ENCODE measurements at regions not wholly inside any gene's neighbourhood (a gene's known extent, or its start where the extent isn't known, plus 50 kb on each side); places are given as distances from the start of the nearest gene placed in this dataset.
"Not testable (repeated sequence)": the region's sequence is repeated elsewhere in the genome, so short reads cannot be mapped to it uniquely, and the experiment has no call there.

DNA sequence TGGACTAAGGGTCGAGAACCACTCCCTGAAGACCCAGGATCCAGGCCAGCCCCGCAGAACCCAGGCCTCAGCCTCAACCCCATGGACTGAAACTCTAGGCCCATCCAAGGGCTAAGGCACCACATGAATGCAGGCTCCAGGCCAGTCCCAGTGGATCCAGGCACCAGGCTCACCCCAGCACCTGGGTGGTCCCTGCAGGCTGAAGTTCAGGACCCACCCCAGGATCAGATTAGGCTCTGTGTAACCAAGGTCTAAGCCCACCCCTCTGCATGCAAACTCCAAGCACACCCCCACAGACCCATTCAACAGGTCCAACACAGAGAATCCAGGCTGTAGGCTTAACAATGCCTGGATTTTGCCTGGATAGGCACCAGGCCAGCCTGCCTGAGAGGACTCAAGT, 1876.2 kb downstream of the PCDH9 start:
- no peaks in the 10 kb centered on the region for H3K4me1 ChIP-seq (ENCODE audit: control insufficient read depth, insufficient read depth, low read length, poor library complexity, severe bottlenecking)
- no peak overlapping the region for H3K27ac ChIP-seq (ENCODE audit: insufficient read depth, low read length, poor library complexity, severe bottlenecking)
- peaks cover 4% of the 10 kb centered on the region for H3K9me3 ChIP-seq (ENCODE audit: control insufficient read depth, low read length)
- H3K27me3 ChIP-seq (replicated peaks; ENCODE audit: control insufficient read depth, insufficient read depth, low read length, poor library complexity, severe bottlenecking) = no peaks in the 10 kb centered on the region
- H3K4me3 ChIP-seq (ENCODE audit: insufficient read depth, low read depth, low read length, poor library complexity, severe bottlenecking) = no peak overlapping the region
- no peaks in the 10 kb centered on the region for H3K36me3 ChIP-seq (ENCODE audit: control insufficient read depth, insufficient read depth, low read length)
- no peak for DNase-seq

DNA sequence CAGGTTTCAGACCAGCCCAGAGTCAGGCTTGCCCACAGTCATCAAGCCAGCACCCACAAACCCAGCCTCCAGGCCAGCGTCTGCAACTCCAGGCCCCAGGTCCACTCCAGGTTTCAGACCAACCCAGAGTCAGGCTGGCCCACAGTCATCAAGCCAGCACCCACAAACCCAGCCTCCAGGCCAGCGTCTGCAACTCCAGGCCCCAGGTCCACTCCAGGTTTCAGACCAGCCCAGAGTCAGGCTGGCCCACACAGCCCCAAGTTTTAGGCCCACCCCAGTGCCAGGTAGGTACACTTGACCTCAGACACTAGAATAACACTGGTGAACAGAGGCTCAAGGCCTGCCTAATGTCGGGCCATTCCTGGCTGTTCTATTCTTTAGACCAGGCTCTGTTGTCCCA, 1877.0 kb downstream of the PCDH9 start:
- DNase-seq; H3K9me3 ChIP-seq (ENCODE audit: control insufficient read depth, low read length); H3K36me3 ChIP-seq (ENCODE audit: control insufficient read depth, insufficient read depth, low read length); H3K4me3 ChIP-seq (ENCODE audit: insufficient read depth, low read depth, low read length, poor library complexity, severe bottlenecking); H3K4me1 ChIP-seq (ENCODE audit: control insufficient read depth, insufficient read depth, low read length, poor library complexity, severe bottlenecking); H3K27me3 ChIP-seq (replicated peaks; ENCODE audit: control insufficient read depth, insufficient read depth, low read length, poor library complexity, severe bottlenecking); H3K27ac ChIP-seq (ENCODE audit: insufficient read depth, low read length, poor library complexity, severe bottlenecking): not testable (repeated sequence)

DNA sequence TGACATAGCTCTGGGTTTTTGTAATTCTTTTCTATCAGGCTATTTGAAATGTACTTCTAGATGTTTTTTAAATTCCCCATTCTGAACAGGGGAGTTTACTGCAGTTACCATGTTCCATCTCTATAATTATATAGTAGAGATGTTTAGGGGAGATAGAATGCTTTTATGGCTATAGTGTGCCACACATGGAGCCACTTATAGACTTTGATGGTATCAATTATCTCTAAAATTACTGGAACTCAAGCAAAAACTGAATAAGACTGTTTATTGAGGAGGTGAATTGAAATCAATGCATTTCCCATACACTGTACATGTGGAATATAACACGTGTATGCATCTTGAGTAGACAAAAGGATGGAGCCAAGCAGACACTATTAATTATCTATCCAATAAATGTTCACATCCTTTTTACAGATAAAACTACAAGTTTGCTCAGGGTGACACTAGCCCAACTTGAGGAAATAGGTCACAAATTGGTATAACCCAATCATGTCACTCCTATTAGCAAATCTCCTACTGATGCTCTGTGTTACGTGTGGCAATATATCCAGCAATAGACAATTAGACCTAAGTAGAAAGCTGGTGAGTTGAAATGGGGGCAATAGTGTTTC, 1882.6 kb downstream of the PCDH9 start:
- H3K27ac ChIP-seq (ENCODE audit: insufficient read depth, low read length, poor library complexity, severe bottlenecking) = no peak overlapping the region
- no peak overlapping the region for H3K4me3 ChIP-seq (ENCODE audit: insufficient read depth, low read depth, low read length, poor library complexity, severe bottlenecking)
- H3K27me3 ChIP-seq (replicated peaks; ENCODE audit: control insufficient read depth, insufficient read depth, low read length, poor library complexity, severe bottlenecking) = no peaks in the 10 kb centered on the region
- no peaks in the 10 kb centered on the region for H3K4me1 ChIP-seq (ENCODE audit: control insufficient read depth, insufficient read depth, low read length, poor library complexity, severe bottlenecking)
- DNase-seq = no peak
- H3K36me3 ChIP-seq (ENCODE audit: control insufficient read depth, insufficient read depth, low read length) = no peaks in the 10 kb centered on the region
- H3K9me3 ChIP-seq (ENCODE audit: control insufficient read depth, low read length) = no peaks in the 10 kb centered on the region

DNA sequence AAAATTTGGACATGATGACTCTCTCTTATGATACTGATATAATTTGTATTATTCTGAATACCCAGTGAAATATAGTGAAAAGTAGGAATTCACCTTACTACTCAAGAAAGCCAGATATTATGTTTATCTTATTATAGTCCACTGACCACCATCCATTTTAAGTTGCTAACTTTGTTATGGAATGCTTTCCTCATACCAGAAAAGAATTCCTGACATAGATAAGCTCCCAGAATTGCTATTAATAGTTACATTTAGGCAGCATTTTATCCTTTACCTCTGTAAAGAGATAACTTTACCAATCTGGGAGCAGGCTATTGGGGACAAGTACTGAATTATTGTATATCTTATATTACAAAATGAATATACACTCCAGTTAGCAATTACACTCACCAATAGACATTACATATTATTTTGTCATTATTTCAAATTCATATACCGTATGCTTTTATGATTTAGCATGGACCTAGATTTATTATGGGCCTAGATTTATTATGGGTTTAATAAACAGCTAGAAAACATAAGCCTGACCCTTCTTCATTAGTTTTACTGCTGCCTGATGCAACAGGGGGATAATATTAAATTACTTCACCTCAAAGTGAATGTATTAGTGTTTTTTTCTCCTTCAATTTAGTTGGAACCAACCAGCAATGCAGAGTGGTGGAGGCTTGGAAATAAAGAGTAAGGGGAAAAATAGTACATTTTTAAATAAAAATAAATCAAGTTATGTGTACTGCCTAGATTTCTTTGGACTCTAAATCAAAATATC, 1886.1 kb downstream of the PCDH9 start:
- H3K4me3 ChIP-seq (ENCODE audit: insufficient read depth, low read depth, low read length, poor library complexity, severe bottlenecking) = no peak overlapping the region

DNA sequence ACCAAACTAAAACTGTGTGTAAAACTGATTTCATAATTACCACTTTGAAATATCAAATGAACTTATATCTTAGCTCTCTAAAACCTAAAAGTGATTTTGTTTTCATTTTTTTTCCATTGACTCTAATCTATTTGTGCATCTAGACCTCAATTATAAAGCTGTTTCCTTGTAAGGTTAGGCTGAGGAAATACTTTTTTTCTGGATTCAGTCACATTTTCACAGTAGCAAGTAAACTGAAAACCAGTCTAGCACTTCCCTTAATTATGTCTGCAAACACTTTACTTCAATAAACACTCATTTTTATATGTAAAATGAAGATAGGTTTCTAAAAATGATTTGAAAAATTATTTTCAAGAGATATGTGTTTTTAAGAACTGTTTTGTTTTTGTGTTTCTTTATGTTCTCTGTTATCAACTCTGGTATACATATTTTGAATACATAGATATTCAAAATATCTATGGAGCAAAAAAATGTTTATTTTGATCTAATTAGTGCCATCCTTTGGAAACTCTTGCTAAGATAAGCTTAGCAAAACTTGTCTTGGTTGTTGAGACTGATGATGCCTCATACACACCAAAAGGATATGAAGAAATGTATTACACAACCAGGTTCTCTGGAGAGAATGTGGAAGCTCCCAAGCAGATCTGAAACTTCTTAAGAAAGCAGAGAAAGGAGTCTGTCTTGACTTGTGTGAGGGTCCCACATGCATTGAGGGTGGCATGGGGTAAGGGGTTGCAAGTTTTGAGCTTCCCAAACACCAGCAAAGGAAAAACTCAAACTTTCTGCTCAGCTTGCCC, 1887.4 kb downstream of the PCDH9 start:
- no peaks in the 10 kb centered on the region for H3K9me3 ChIP-seq (ENCODE audit: control insufficient read depth, low read length)
- no peaks in the 10 kb centered on the region for H3K4me1 ChIP-seq (ENCODE audit: control insufficient read depth, insufficient read depth, low read length, poor library complexity, severe bottlenecking)
- no peak overlapping the region for H3K4me3 ChIP-seq (ENCODE audit: insufficient read depth, low read depth, low read length, poor library complexity, severe bottlenecking)
- no peaks in the 10 kb centered on the region for H3K27me3 ChIP-seq (replicated peaks; ENCODE audit: control insufficient read depth, insufficient read depth, low read length, poor library complexity, severe bottlenecking)
- no peak overlapping the region for H3K27ac ChIP-seq (ENCODE audit: insufficient read depth, low read length, poor library complexity, severe bottlenecking)
- no peak for DNase-seq
- H3K36me3 ChIP-seq (ENCODE audit: control insufficient read depth, insufficient read depth, low read length) = no peaks in the 10 kb centered on the region

More for the DNA sequence above, 1886.1 kb downstream of the PCDH9 start:
- Histone ChIP-seq H3K36me3 (ENCODE audit: control insufficient read depth, insufficient read depth, low read length) (no peaks in the 10 kb centered on the region), H3K4me1 (ENCODE audit: control insufficient read depth, insufficient read depth, low read length, poor library complexity, severe bottlenecking) (no peaks in the 10 kb centered on the region), H3K9me3 (ENCODE audit: control insufficient read depth, low read length) (no peaks in the 10 kb centered on the region), H3K27me3 (replicated peaks; ENCODE audit: control insufficient read depth, insufficient read depth, low read length, poor library complexity, severe bottlenecking) (no peaks in the 10 kb centered on the region), H3K27ac (ENCODE audit: insufficient read depth, low read length, poor library complexity, severe bottlenecking) (no peak overlapping the region)
- no peak for DNase-seq

DNA sequence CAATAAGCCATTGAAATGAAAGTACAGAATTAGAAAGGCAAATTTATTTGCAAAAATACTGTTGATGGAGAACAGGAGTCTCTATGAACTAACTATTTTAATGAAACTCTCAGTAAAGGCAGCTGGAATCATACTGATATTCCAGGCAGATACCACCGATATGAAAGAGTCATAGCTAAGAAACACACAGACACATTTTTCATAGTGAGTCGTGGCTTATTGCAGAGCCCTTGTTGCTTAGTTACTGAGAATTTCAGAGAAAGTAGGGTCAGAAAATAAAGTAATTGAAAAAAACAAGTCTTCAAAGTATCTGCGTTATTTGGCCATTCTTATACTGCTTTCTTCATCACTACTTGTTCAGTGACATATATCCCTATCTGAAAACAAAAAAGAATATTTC, 1890.9 kb downstream of the PCDH9 start:
- Histone ChIP-seq H3K4me3 (ENCODE audit: insufficient read depth, low read depth, low read length, poor library complexity, severe bottlenecking) (no peak overlapping the region), H3K4me1 (ENCODE audit: control insufficient read depth, insufficient read depth, low read length, poor library complexity, severe bottlenecking) (no peaks in the 10 kb centered on the region), H3K9me3 (ENCODE audit: control insufficient read depth, low read length) (no peaks in the 10 kb centered on the region), H3K27me3 (replicated peaks; ENCODE audit: control insufficient read depth, insufficient read depth, low read length, poor library complexity, severe bottlenecking) (no peaks in the 10 kb centered on the region), H3K36me3 (ENCODE audit: control insufficient read depth, insufficient read depth, low read length) (no peaks in the 10 kb centered on the region), H3K27ac (ENCODE audit: insufficient read depth, low read length, poor library complexity, severe bottlenecking) (no peak overlapping the region)
- DNase-seq = no peak

DNA sequence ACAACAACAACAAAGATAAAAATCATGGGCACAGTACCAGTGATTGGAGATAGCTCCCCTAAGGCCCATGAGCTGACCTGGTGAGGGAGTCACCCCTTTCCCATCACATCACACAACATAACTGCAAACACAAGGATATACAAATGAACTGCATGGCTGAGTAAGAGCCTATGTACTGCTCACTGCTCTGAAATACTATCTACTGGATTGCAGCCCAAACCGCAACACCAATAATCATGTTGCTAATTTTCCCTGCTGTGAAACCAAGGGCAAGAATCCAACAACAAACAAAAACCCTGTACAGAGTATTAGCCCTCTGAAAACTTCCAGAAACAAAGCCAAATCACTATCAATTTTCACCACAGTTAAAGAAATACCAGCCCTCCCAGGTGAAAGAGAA, 1893.2 kb downstream of the PCDH9 start:
- Histone ChIP-seq H3K4me3 (ENCODE audit: insufficient read depth, low read depth, low read length, poor library complexity, severe bottlenecking) (no peak overlapping the region), H3K4me1 (ENCODE audit: control insufficient read depth, insufficient read depth, low read length, poor library complexity, severe bottlenecking) (no peaks in the 10 kb centered on the region), H3K27ac (ENCODE audit: insufficient read depth, low read length, poor library complexity, severe bottlenecking) (no peak overlapping the region), H3K36me3 (ENCODE audit: control insufficient read depth, insufficient read depth, low read length) (no peaks in the 10 kb centered on the region), H3K9me3 (ENCODE audit: control insufficient read depth, low read length) (no peaks in the 10 kb centered on the region), H3K27me3 (replicated peaks; ENCODE audit: control insufficient read depth, insufficient read depth, low read length, poor library complexity, severe bottlenecking) (no peaks in the 10 kb centered on the region)
- DNase-seq = no peak

DNA sequence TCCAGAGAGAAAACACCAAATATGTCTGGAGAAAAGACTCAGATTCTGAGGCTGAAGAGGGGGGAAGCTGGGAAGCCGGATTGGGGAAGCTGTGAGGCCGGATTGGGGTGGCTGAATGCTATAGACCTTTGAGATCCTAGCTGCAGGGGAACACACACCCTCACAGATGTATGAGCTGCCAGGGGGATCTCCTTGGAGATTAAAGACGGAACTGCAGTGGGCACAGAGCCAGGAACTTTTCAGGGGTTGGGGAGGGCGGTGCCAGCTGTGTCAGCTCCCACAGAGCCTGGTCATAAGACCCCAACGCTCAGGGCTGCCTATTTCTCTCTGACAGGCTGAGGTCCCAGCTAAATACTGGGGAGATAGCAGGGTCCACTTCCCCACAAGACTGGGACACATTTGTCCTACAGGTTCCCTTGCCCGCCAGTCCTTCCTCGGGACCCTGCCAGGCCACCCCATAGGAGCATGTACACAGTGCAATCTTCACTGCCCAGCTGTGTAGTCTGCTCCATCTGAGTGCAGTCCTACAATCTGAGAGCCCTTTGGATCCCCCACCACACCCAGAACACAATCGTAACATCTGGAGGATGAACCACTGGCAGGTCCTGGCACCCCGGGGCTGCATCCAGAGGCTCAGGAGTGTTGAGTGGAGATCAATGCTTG, 1893.9 kb downstream of the PCDH9 start:
- DNase-seq = no peak
- Histone ChIP-seq H3K4me3 (ENCODE audit: insufficient read depth, low read depth, low read length, poor library complexity, severe bottlenecking) (no peak overlapping the region), H3K9me3 (ENCODE audit: control insufficient read depth, low read length) (no peaks in the 10 kb centered on the region), H3K4me1 (ENCODE audit: control insufficient read depth, insufficient read depth, low read length, poor library complexity, severe bottlenecking) (no peaks in the 10 kb centered on the region), H3K27me3 (replicated peaks; ENCODE audit: control insufficient read depth, insufficient read depth, low read length, poor library complexity, severe bottlenecking) (no peaks in the 10 kb centered on the region), H3K27ac (ENCODE audit: insufficient read depth, low read length, poor library complexity, severe bottlenecking) (no peak overlapping the region), H3K36me3 (ENCODE audit: control insufficient read depth, insufficient read depth, low read length) (no peaks in the 10 kb centered on the region)

DNA sequence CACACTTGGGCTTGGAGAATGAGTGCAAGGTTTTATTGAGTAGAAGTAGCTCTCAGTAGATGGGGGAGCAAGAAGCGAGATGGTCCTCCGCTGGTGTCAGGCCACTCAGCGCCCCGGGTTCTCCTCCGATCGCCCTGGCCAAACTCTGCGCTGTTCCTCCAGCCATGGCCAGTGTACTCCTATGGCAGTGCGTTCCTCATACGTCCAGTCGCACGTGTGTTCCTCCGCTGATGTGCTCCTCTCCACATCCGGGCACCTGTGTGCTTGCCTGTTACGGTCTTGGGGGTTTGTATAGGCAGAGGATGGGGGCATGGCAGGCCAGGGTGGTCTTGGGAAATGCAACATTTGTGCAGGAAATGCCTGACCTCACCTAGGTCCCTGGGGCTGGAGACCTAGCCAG, 1899.4 kb downstream of the PCDH9 start:
- no peaks in the 10 kb centered on the region for H3K27me3 ChIP-seq (replicated peaks; ENCODE audit: control insufficient read depth, insufficient read depth, low read length, poor library complexity, severe bottlenecking)
- H3K4me1 ChIP-seq (ENCODE audit: control insufficient read depth, insufficient read depth, low read length, poor library complexity, severe bottlenecking) = no peaks in the 10 kb centered on the region
- no peak overlapping the region for H3K27ac ChIP-seq (ENCODE audit: insufficient read depth, low read length, poor library complexity, severe bottlenecking)
- no peaks in the 10 kb centered on the region for H3K36me3 ChIP-seq (ENCODE audit: control insufficient read depth, insufficient read depth, low read length)
- no peak for DNase-seq
- H3K4me3 ChIP-seq (ENCODE audit: insufficient read depth, low read depth, low read length, poor library complexity, severe bottlenecking) = no peak overlapping the region
- no peaks in the 10 kb centered on the region for H3K9me3 ChIP-seq (ENCODE audit: control insufficient read depth, low read length)

Measured in effector memory CD4-positive, alpha-beta T cell (primary cell).